HCT116 (cell line): ENCODE measurements at regions not wholly inside any gene's neighbourhood (a gene's known extent, or its start where the extent isn't known, plus 50 kb on each side); places are given as distances from the start of the nearest gene placed in this dataset.

Source experiments
- ATAC-seq: fragments of 200-7000 bp; cut with Tn5 transposase; 2 replicates; pipeline ENCODE4 v1.9.1; 2020; ENCODE audit warnings: mild to moderate bottlenecking, moderate library complexity
- BruUV-seq: library from RNA; stranded (reverse); fragments of 400-500 nt; replicated peaks from 2 replicates; lab custom pipeline; 2021; lab: Mats Ljungman, UMichigan
- CTCF ChIA-PET: fragments of 300-600 bp; sonication (Branson Sonifier 250); formaldehyde crosslinking; loops from one replicate; lab custom pipeline; 2021; ENCODE audit warnings: antibody characterized with exemption; lab: Charles Lee
- POLR2A ChIA-PET: fragments of 300-600, 350-600 bp; sonication (Branson Sonifier 250); formaldehyde crosslinking; loops from one replicate; lab custom pipeline; 2021; ENCODE audit warnings: antibody characterized with exemption; lab: Charles Lee
- RAD21 ChIA-PET, 2 experiments: fragments of 300-600 bp; sonication (Branson Sonifier 250); formaldehyde crosslinking; loops; one replicate each; lab custom pipeline; 2023; ENCODE audit warnings: low total read pairs in 2 of 2; ENCODE audit not compliant: uncharacterized antibody in 2 of 2, unreplicated experiment in 2 of 2, low non-redundant PET in 1 of 2; lab: Charles Lee
- DNase-seq: peaks from one replicate; pipeline ENCODE4 v3.0.0-alpha.2; 2010; ENCODE audit warnings: low read depth, low spot score
- H2AFZ ChIP-seq: fragments of 200-600 bp; shearing (Covaris generic), sonication (generic); 2 replicates; pipeline ENCODE4 v1.6.1; 2017; ENCODE audit warnings: low read depth, mixed run types, mixed read lengths, antibody characterized with exemption, low read length; ENCODE audit not compliant: poor library complexity, severe bottlenecking
- H3K27ac ChIP-seq: 2 replicates; pipeline ENCODE4 v1.5.1; 2012; ENCODE audit warnings: low read depth, low read length
- H3K27me3 ChIP-seq: fragments of 200-600 bp; sonication (generic); 2 replicates; pipeline ENCODE4 v1.6.1; 2016; ENCODE audit warnings: mixed run types, low read length, mixed read lengths; ENCODE audit not compliant: insufficient read depth
- H3K36me3 ChIP-seq, 2 experiments: fragments of 200-500 bp in 1 of 2; fragments of 200-600 bp in 1 of 2; sonication (Bioruptor generic) in 1 of 2; sonication (generic) in 1 of 2; 2 replicates each; pipeline versions ENCODE4 v1.5.1 to v1.6.1; 2014 to 2016; ENCODE audit warnings: low read length in 2 of 2, inconsistent platforms in 1 of 2, mixed read lengths in 1 of 2, mixed run types in 1 of 2; ENCODE audit not compliant: insufficient read depth in 2 of 2, control insufficient read depth in 1 of 2
- H3K4me1 ChIP-seq, 2 experiments: fragments of 200-600 bp in 1 of 2; sonication (generic) in 1 of 2; 2 replicates each; pipeline versions ENCODE4 v1.5.1 to v1.6.1; 2012 to 2017; ENCODE audit warnings: low read length in 2 of 2, inconsistent platforms in 1 of 2, mild to moderate bottlenecking in 1 of 2, mixed read lengths in 1 of 2, mixed run types in 1 of 2, moderate library complexity in 1 of 2; ENCODE audit not compliant: insufficient read depth in 2 of 2, control insufficient read depth in 1 of 2
- H3K4me2 ChIP-seq: fragments of 200-600 bp; sonication (generic); 2 replicates; pipeline ENCODE4 v1.6.1; 2017; ENCODE audit warnings: mixed run types, low read length, mixed read lengths
- H3K4me3 ChIP-seq, 2 experiments: fragments of 200-600 bp in 1 of 2; sonication (generic) in 1 of 2; replicated peaks in 1 of 2; 2 replicates each; pipeline ENCODE4 v1.5.1; 2011 to 2016; ENCODE audit warnings: low read length in 2 of 2, control low read depth in 1 of 2, low read depth in 1 of 2, mild to moderate bottlenecking in 1 of 2, mixed read lengths in 1 of 2, mixed run types in 1 of 2
- H3K79me2 ChIP-seq: fragments of 200-600 bp; sonication (generic); 2 replicates; pipeline ENCODE4 v1.6.1; 2017; ENCODE audit warnings: mild to moderate bottlenecking, mixed run types, low read length, moderate library complexity, mixed read lengths; ENCODE audit not compliant: insufficient read depth
- H3K9ac ChIP-seq: fragments of 200-600 bp; sonication (generic); 2 replicates; pipeline ENCODE4 v1.6.1; 2016; ENCODE audit warnings: low read length, mixed read lengths
- H3K9me2 ChIP-seq: fragments of 200-600 bp; sonication (generic), shearing (Covaris generic); 2 replicates; pipeline ENCODE4 v1.6.1; 2017; ENCODE audit warnings: mixed run types, mild to moderate bottlenecking, moderate library complexity; ENCODE audit not compliant: insufficient read depth
- H3K9me3 ChIP-seq, 2 experiments: fragments of 200-500 bp in 1 of 2; fragments of 200-600 bp in 1 of 2; sonication (Bioruptor generic) in 1 of 2; sonication (generic) in 1 of 2; 2 replicates each; pipeline ENCODE4 v1.6.1; 2014 to 2017; ENCODE audit warnings: low read length in 2 of 2, mixed read lengths in 2 of 2, inconsistent platforms in 1 of 2, low read depth in 1 of 2, mild to moderate bottlenecking in 1 of 2, mixed run types in 1 of 2, moderate library complexity in 1 of 2; ENCODE audit not compliant: control insufficient read depth in 1 of 2, insufficient read depth in 1 of 2
- H4K20me1 ChIP-seq: fragments of 200-600 bp; sonication (generic), shearing (Covaris generic); 2 replicates; pipeline ENCODE4 v1.6.1; 2017; ENCODE audit warnings: mixed run types, mild to moderate bottlenecking, moderate library complexity; ENCODE audit not compliant: insufficient read depth
- CBX3 ChIP-seq: IDR thresholded peaks from 2 replicates; pipeline ENCODE4 v1.6.1; 2012; ENCODE audit warnings: low read depth
- CEBPB ChIP-seq: IDR thresholded peaks from 2 replicates; pipeline ENCODE4 v1.6.1; 2012; ENCODE audit warnings: low read depth
- CTCF ChIP-seq, 3 experiments: fragments of 200-600 bp in 1 of 3; sonication (generic) in 1 of 3; IDR thresholded peaks in 2 of 3; conservative IDR thresholded peaks in 1 of 3; 2 replicates each; pipeline ENCODE4 v1.5.1; 2012 to 2017; ENCODE audit warnings: low read depth in 2 of 3, low read length in 2 of 3, antibody characterized with exemption in 1 of 3, borderline replicate concordance in 1 of 3, control low read depth in 1 of 3, mild to moderate bottlenecking in 1 of 3, mixed read lengths in 1 of 3, mixed run types in 1 of 3, moderate library complexity in 1 of 3; ENCODE audit not compliant: insufficient read depth in 1 of 3
- ELF1 ChIP-seq: IDR thresholded peaks from 2 replicates; pipeline ENCODE4 v1.6.1; 2012; ENCODE audit warnings: low read depth, borderline replicate concordance
- EZH2 ChIP-seq: fragments of 200-600 bp; sonication (generic); IDR thresholded peaks from 2 replicates; pipeline ENCODE4 v1.6.1; 2017; ENCODE audit warnings: antibody characterized with exemption, mixed run types
- POLR2AphosphoS5 ChIP-seq: IDR thresholded peaks from 2 replicates; pipeline ENCODE4 v1.6.1; 2011; ENCODE audit warnings: mild to moderate bottlenecking, low read depth, low read length, moderate library complexity
- SRF ChIP-seq: IDR thresholded peaks from 2 replicates; pipeline ENCODE4 v1.6.1; 2012; ENCODE audit warnings: low read depth
- TCF7L2 ChIP-seq: IDR thresholded peaks from 2 replicates; pipeline ENCODE4 v1.7.0; 2011; ENCODE audit warnings: borderline replicate concordance, inconsistent platforms; ENCODE audit not compliant: insufficient read depth, insufficient read length; ENCODE audit errors: extremely low read depth
- YY1 ChIP-seq: IDR thresholded peaks from 2 replicates; pipeline ENCODE4 v1.6.1; 2011; ENCODE audit warnings: low read length, low read depth, moderate library complexity, mild to moderate bottlenecking; ENCODE audit not compliant: insufficient replicate concordance; ENCODE audit errors: extremely low read depth
- ZFX ChIP-seq: fragments of 450-650 bp; IDR thresholded peaks from 2 replicates; pipeline ENCODE4 v1.6.1; 2017
- ZNF274 ChIP-seq: fragments of 200-500 bp; sonication (Bioruptor generic); IDR thresholded peaks from 2 replicates; pipeline ENCODE4 v1.6.1; 2014; ENCODE audit warnings: mild to moderate bottlenecking, low read depth, low read length, inconsistent platforms
- intact Hi-C: fragments of 100-400 bp; cut with micrococcal nuclease; formaldehyde crosslinking; loops from 2 replicates; pipeline ENCODE4 v1.10.0; 2022
- TF ChIP-seq, protein P1 (sequence below): IDR thresholded peaks from 2 replicates; pipeline ENCODE4 v1.6.1; 2011; ENCODE audit warnings: mild to moderate bottlenecking, low read length, moderate library complexity; ENCODE audit not compliant: insufficient replicate concordance; ENCODE audit errors: extremely low read depth
- TF ChIP-seq, protein P2 (sequence below): IDR thresholded peaks from 2 replicates; pipeline ENCODE4 v1.6.1; 2012

GRCh38 chr5:72599065-72599433 is 91.8 kb upstream of the ZNF366 start:
- Histone ChIP-seq H3K36me3 (no peaks in the 10 kb centered on the region), H3K4me3 (no peak overlapping the region), H3K4me1 (peaks cover 0 to 26% of the 10 kb centered on the region in 2 experiments; a peak in 2 of 4 replicates), H3K9ac (no peak overlapping the region), H3K79me2 (no peaks in the 10 kb centered on the region), H3K27me3 (no peaks in the 10 kb centered on the region), H3K4me2 (no peak overlapping the region), H4K20me1 (no peaks in the 10 kb centered on the region), H2AFZ (no peak overlapping the region), H3K27ac (no peak overlapping the region), H3K9me2 (no peaks in the 10 kb centered on the region), H3K9me3 (no peaks in the 10 kb centered on the region)
- ATAC-seq (no peak), DNase-seq (no peak)
- ChIA-PET CTCF (interaction anchor here (2.9 kb wide), 1 partner anchor 12 kb away, joined by 10 read pairs; no protein-coding TSS in a partner anchor), POLR2A (no interaction called here), RAD21 (no interaction called here)
- intact Hi-C loops, result no loop called here
- no TSS peak for BruUV-seq
- no peak for TF ChIP-seq ZNF274
- no peak for TF ChIP-seq SRF
- TF ChIP-seq, protein P1, sequence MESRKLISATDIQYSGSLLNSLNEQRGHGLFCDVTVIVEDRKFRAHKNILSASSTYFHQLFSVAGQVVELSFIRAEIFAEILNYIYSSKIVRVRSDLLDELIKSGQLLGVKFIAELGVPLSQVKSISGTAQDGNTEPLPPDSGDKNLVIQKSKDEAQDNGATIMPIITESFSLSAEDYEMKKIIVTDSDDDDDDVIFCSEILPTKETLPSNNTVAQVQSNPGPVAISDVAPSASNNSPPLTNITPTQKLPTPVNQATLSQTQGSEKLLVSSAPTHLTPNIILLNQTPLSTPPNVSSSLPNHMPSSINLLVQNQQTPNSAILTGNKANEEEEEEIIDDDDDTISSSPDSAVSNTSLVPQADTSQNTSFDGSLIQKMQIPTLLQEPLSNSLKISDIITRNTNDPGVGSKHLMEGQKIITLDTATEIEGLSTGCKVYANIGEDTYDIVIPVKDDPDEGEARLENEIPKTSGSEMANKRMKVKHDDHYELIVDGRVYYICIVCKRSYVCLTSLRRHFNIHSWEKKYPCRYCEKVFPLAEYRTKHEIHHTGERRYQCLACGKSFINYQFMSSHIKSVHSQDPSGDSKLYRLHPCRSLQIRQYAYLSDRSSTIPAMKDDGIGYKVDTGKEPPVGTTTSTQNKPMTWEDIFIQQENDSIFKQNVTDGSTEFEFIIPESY, result no peak
- TF ChIP-seq POLR2AphosphoS5, result no peak
- TF ChIP-seq ELF1, result no peak
- TF ChIP-seq YY1, result no peak
- TF ChIP-seq CBX3, result no peak
- TF ChIP-seq TCF7L2, result no peak
- no peak for TF ChIP-seq CEBPB
- TF ChIP-seq ZFX, result no peak
- no peak for TF ChIP-seq EZH2
- TF ChIP-seq CTCF (IDR thresholded peaks at IDR 0.05 in 2 of 3, conservative IDR thresholded peaks at IDR 0.05 in 1 of 3; ENCODE audit: borderline replicate concordance in 1 of 3, insufficient read depth in 1 of 3, low read depth in 2 of 3, low read length in 2 of 3), result no peak
- TF ChIP-seq, protein P2, sequence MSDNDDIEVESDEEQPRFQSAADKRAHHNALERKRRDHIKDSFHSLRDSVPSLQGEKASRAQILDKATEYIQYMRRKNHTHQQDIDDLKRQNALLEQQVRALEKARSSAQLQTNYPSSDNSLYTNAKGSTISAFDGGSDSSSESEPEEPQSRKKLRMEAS, result no peak
